Chondrocyte (in vitro differentiated cells): ENCODE measurements at regions not wholly inside any gene's neighbourhood (a gene's known extent, or its start where the extent isn't known, plus 50 kb on each side); places are given as distances from the start of the nearest gene placed in this dataset.
A peak's percentile ranks its signal among the peaks of the same experiment; 100 is the strongest.

Experiments
- DNase-seq: peaks from one replicate; pipeline ENCODE4 v3.0.0; 2021; ENCODE audit warnings: mixed read lengths, low spot score
- H3K27ac Mint-ChIP-seq: one replicate; pipeline ENCODE4 v1.8.0; 2021; ENCODE audit warnings: mild to moderate bottlenecking, moderate library complexity, mixed read lengths; ENCODE audit not compliant: unreplicated experiment
- H3K27me3 Mint-ChIP-seq: 2 replicates; pipeline ENCODE4 v1.8.0; 2021; ENCODE audit warnings: low read depth, mixed read lengths
- H3K36me3 Mint-ChIP-seq: 2 replicates; pipeline ENCODE4 v1.8.0; 2021; ENCODE audit warnings: low read depth, mixed read lengths
- H3K4me1 Mint-ChIP-seq: 2 replicates; pipeline ENCODE4 v1.8.0; 2021; ENCODE audit warnings: low read depth, mild to moderate bottlenecking, mixed read lengths
- H3K4me3 Mint-ChIP-seq: one replicate; pipeline ENCODE4 v1.8.0; 2021; ENCODE audit warnings: mild to moderate bottlenecking, moderate library complexity, mixed read lengths; ENCODE audit not compliant: unreplicated experiment
- H3K9me3 Mint-ChIP-seq: 2 replicates; pipeline ENCODE4 v1.8.0; 2021; ENCODE audit warnings: low read depth, mixed read lengths
- TF ChIP-seq, protein P1 (sequence below): fragments of 200-600 bp; sonication (generic); IDR thresholded peaks from 2 replicates; pipeline ENCODE4 v1.5.0; 2021; ENCODE audit warnings: antibody characterized with exemption, mild to moderate bottlenecking, moderate library complexity

DNA sequence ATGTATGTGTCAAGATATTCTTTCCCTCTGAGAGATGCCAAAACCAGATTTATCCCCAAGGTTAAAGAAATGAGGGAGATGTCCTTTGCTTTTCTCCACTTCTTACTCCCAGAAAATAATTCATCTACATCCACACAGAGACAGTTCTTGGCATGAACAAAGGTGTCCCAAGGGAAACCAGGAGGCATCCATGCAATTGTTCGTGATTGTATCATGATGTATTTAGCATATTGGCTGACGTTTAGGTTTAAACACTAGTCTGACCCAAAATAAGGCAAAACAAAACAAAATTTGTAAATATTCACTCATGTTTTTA lies 223.9 kb downstream of the C7orf25 start:
- Mint-ChIP-seq H3K4me1 (peaks cover 24% of the 10 kb centered on the region), H3K4me3 (no peak overlapping the region)

DNA sequence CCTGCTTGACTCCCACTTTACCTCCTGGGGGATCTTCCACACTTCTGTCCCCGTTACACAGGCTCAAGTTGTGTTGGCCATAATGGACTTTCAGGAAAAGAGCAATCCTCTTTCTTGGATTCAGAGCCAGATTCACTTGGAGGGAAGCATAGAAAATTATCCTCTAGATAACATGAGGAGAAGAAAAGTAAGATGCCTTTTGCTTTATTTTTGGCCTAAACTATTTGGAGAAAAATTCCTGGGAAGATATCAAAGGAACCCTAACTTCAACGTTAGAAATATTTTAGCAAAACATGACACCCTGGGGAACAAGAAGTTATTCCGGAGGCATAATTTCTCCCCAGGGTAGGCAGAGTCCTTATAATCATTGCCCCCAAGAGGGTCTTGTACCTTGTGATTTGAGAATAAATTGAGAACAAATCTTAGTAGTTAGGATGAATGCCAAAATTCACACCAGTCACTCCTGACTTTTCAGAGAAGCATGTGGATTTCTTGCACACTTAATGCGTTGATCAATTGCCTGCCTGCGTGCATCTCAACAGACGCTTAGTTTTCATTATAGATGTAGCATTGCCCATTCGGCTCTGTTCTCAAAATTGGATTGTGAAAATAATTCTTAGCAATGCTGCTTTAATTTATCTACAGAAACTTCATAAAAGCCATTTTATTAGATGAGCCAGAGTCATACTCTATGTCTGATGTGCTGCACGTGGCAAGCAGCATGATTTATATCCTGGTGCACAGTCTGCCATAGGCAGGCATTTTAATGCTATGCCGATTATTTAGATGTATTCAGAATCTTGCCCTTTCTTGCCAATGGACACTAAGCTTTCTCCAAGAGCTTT lies 224.4 kb downstream of the C7orf25 start:
- Mint-ChIP-seq H3K36me3 (peaks cover 2% of the 10 kb centered on the region), H3K4me1 (peaks cover 19% of the 10 kb centered on the region), H3K9me3 (peaks cover 6% of the 10 kb centered on the region), H3K27ac (no peak overlapping the region), H3K27me3 (peaks cover 16% of the 10 kb centered on the region), H3K4me3 (no peak overlapping the region)
- TF ChIP-seq, protein P1, sequence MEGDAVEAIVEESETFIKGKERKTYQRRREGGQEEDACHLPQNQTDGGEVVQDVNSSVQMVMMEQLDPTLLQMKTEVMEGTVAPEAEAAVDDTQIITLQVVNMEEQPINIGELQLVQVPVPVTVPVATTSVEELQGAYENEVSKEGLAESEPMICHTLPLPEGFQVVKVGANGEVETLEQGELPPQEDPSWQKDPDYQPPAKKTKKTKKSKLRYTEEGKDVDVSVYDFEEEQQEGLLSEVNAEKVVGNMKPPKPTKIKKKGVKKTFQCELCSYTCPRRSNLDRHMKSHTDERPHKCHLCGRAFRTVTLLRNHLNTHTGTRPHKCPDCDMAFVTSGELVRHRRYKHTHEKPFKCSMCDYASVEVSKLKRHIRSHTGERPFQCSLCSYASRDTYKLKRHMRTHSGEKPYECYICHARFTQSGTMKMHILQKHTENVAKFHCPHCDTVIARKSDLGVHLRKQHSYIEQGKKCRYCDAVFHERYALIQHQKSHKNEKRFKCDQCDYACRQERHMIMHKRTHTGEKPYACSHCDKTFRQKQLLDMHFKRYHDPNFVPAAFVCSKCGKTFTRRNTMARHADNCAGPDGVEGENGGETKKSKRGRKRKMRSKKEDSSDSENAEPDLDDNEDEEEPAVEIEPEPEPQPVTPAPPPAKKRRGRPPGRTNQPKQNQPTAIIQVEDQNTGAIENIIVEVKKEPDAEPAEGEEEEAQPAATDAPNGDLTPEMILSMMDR: no peak
- no peak for DNase-seq

More for the DNA sequence above, 223.9 kb downstream of the C7orf25 start:
- Mint-ChIP-seq H3K27ac (no peak overlapping the region), H3K9me3 (peaks cover 6% of the 10 kb centered on the region), H3K36me3 (peaks cover 2% of the 10 kb centered on the region), H3K27me3 (peaks cover 16% of the 10 kb centered on the region)
- TF ChIP-seq, protein P1: no peak
- no peak for DNase-seq

DNA sequence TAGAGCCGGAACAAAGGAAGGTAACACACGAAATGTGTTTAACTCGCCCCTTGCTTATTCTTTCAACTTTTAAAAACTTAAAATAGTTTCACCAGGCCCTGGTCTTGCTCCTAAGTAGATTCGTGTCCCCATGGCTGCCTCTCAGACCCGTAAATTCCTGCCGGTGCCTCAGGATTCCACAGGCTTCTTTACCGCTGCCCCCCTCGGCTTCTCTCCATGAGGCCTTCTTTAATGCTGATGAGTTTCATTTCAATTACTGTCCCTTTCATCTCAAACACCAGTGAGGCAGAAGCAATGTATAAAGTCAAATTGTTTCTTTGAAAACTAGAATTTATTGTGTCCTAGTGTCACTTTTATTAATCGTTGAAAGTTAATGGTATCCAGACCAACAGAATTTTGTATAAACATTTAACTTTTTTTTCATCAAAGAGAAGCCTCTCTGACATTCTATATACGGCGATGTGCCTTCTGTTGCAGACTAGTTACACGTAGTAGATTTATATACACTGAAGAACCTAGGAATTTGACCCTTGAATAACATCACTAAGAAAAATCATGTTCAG lies 225.2 kb downstream of the C7orf25 start:
- Mint-ChIP-seq H3K9me3 (peaks cover 6% of the 10 kb centered on the region), H3K4me1 (peaks cover 11% of the 10 kb centered on the region), H3K27me3 (peaks cover 16% of the 10 kb centered on the region), H3K36me3 (peaks cover 2% of the 10 kb centered on the region), H3K27ac (no peak overlapping the region), H3K4me3 (no peak overlapping the region)
- TF ChIP-seq, protein P1: no peak
- no peak for DNase-seq

DNA sequence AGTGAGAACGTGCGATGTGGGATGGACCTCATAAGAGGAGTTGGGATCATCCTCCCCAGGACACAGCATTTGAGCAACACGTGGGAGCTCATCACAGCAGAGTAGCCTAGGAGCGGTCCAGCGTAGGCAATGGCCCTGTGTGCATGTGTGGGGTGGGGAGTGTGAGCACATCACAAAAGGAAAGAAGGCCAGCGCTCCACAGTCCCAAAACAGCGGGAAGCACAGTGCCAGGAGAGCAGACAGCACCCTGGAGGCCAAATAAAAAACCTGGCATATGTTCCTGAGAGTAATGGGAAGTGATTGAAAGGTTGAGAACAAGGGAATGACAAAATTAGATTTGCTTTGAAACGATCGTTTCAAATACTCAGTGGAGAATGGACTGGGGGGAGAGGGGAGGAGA lies 226.0 kb downstream of the C7orf25 start:
- H3K9me3 Mint-ChIP-seq: peaks cover 6% of the 10 kb centered on the region
- no peak overlapping the region for H3K4me3 Mint-ChIP-seq
- peaks cover 3% of the 10 kb centered on the region for H3K4me1 Mint-ChIP-seq
- H3K27ac Mint-ChIP-seq: no peak overlapping the region
- H3K27me3 Mint-ChIP-seq: peaks cover 16% of the 10 kb centered on the region
- peaks cover 2% of the 10 kb centered on the region for H3K36me3 Mint-ChIP-seq
- TF ChIP-seq, protein P1: no peak
- no peak for DNase-seq

DNA sequence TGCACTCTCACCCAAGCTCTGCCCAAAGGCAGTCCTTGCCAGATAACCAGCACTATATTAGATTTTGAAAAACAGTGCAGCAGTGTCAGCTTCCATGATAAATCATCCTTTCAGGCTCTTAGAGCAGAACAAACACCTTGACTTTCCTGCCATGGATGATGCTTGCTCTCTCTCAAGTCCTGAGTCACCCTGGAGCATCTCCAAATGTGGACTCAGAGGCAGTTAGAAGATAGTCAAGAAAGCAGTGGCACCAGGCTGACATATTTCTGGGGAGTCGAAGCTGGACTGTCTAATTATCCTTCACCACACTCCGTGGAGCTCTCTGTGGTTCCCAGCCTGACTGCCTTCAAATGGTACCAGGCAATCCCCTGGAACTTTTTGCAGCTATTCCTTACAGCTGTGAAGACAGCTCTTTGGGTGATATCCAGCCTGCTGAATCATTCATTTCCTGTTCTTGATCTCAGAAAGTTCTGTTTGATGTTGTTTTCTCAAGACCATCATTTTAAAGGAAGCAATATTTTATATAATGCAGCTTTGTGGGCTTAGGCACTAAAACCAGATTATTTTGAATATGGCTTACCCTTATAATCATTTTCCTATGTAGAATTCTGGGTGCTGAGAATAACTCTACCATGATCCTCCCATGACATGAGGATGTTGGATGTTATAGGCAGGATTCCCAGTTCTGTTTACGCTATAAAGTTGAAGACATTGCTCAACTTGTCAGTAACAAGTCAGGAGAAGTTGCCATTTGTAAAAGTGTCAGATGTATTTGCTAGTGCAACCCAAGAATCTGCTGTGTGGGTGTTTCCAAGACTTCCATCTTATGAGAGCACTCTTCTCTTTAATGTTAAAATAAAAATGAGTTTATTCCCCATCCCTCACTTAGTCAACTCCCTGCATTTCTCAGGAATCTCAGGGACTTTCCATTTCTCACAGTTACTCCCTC lies 233.8 kb downstream of the C7orf25 start:
- H3K27ac Mint-ChIP-seq: peak overlapping the region; percentile 67
- no peak overlapping the region for H3K4me3 Mint-ChIP-seq
- H3K36me3 Mint-ChIP-seq: no peaks in the 10 kb centered on the region
- no peaks in the 10 kb centered on the region for H3K27me3 Mint-ChIP-seq
- DNase-seq: no peak
- H3K9me3 Mint-ChIP-seq: peaks cover 7% of the 10 kb centered on the region
- peaks cover 26% of the 10 kb centered on the region for H3K4me1 Mint-ChIP-seq
- TF ChIP-seq, protein P1: no peak
